ENCODE measurements at regions not wholly inside any gene's neighbourhood (a gene's known extent, or its start where the extent isn't known, plus 50 kb on each side); places are given as distances from the start of the nearest gene placed in this dataset.

GRCh38 chr20:18972251-18972876 is 158.8 kb downstream of the SCP2D1 start:
- FAIRE-seq, result no peak

GRCh38 chr20:18973529-18974173 is 160.1 kb downstream of the SCP2D1 start:
- no peak for FAIRE-seq

GRCh38 chr20:18974660-18975059 is 161.1 kb downstream of the SCP2D1 start:
- no peak for FAIRE-seq

GRCh38 chr20:18977441-18977840 is 163.9 kb downstream of the SCP2D1 start:
- no peak for FAIRE-seq

GRCh38 chr20:18978311-18978710 is 164.7 kb downstream of the SCP2D1 start:
- FAIRE-seq, result no peak

GRCh38 chr20:18979132-18979531 is 165.5 kb downstream of the SCP2D1 start:
- FAIRE-seq, result no peak

GRCh38 chr20:18981962-18982539 is 168.5 kb downstream of the SCP2D1 start:
- no peak for FAIRE-seq

- FAIRE-seq, result no peak
These were observed 170.2 kb downstream of the SCP2D1 start for GRCh38 chr20:18983796-18984195.

GRCh38 chr20:18984238-18985200 is 170.9 kb downstream of the SCP2D1 start:
- no peak for FAIRE-seq

- FAIRE-seq, result no peak
These were observed 172.0 kb downstream of the SCP2D1 start for GRCh38 chr20:18985551-18985950.

GRCh38 chr20:18986146-18986830 is 172.7 kb downstream of the SCP2D1 start:
- FAIRE-seq, result no peak

GRCh38 chr20:18986895-18987580 is 173.5 kb downstream of the SCP2D1 start:
- FAIRE-seq, result no peak

- no peak for FAIRE-seq
These were observed 174.3 kb downstream of the SCP2D1 start for GRCh38 chr20:18987781-18988360.

GRCh38 chr20:18988701-18989100 is 175.1 kb downstream of the SCP2D1 start:
- no peak for FAIRE-seq

- no peak for FAIRE-seq
These were observed 176.3 kb downstream of the SCP2D1 start for GRCh38 chr20:18989736-18990474.

GRCh38 chr20:18991012-18991411 is 177.4 kb downstream of the SCP2D1 start:
- FAIRE-seq, result no peak

GRCh38 chr20:18992418-18992817 is 178.8 kb downstream of the SCP2D1 start:
- no peak for FAIRE-seq

GRCh38 chr20:18995455-18995854 is 181.9 kb downstream of the SCP2D1 start:
- no peak for FAIRE-seq

- FAIRE-seq, result no peak
These were observed 185.5 kb downstream of the SCP2D1 start for GRCh38 chr20:18999086-18999485.

- no peak for FAIRE-seq
These were observed 186.5 kb downstream of the SCP2D1 start for GRCh38 chr20:19000078-19000477.

GRCh38 chr20:19001177-19001576 is 187.6 kb downstream of the SCP2D1 start:
- FAIRE-seq, result no peak
